K562 (cell line): ENCODE measurements at regions not wholly inside any gene's neighbourhood (a gene's known extent, or its start where the extent isn't known, plus 50 kb on each side); places are given as distances from the start of the nearest gene placed in this dataset.

ENCODE experiments used
- ARID1B ChIP-seq: fragments of 450-650 bp; IDR thresholded peaks from 2 replicates; pipeline ENCODE4 v1.6.1; 2016; ENCODE audit warnings: antibody characterized with exemption, mild to moderate bottlenecking, inconsistent platforms
- BRCA1 ChIP-seq, 2 experiments: fragments of 450-650 bp in 1 of 2; sonication (generic) in 1 of 2; formaldehyde crosslinking in 1 of 2; IDR thresholded peaks; 2 replicates each; pipeline versions ENCODE4 v1.5.0 to v1.6.1; 2017 to 2020; ENCODE audit warnings: mild to moderate bottlenecking in 1 of 2, missing genetic modification reagents in 1 of 2
- CBFA2T3 ChIP-seq: fragments of 450-650 bp; IDR thresholded peaks from 2 replicates; pipeline ENCODE4 v1.6.1; 2017
- CBX8 ChIP-seq: fragments of 200-600 bp; sonication (generic); IDR thresholded peaks from 2 replicates; pipeline ENCODE4 v1.6.1; 2012; ENCODE audit warnings: borderline replicate concordance, mixed run types, low read depth, mild to moderate bottlenecking, moderate library complexity, mixed read lengths, low read length, control low read depth, inconsistent platforms; ENCODE audit not compliant: poor library complexity, severe bottlenecking; ENCODE audit errors: extremely low read depth
- DPF2 ChIP-seq: fragments of 450-650 bp; IDR thresholded peaks from 2 replicates; pipeline ENCODE4 v1.6.1; 2016
- EGR1 ChIP-seq: fragments of 450-650 bp; conservative IDR thresholded peaks from 2 replicates; pipeline ENCODE4 v1.6.1; 2017; ENCODE audit warnings: mild to moderate bottlenecking
- FOSL1 ChIP-seq: fragments of 200-800 bp; sonication (Bioruptor generic); conservative IDR thresholded peaks from 2 replicates; pipeline ENCODE4 v1.6.1; 2016; ENCODE audit warnings: missing genetic modification characterization, missing compliant biosample characterization
- HNRNPLL ChIP-seq: fragments of 200-400 bp; formaldehyde crosslinking; IDR thresholded peaks from 2 replicates; pipeline ENCODE4 v1.6.1; 2017; ENCODE audit warnings: low read length, low read depth, mild to moderate bottlenecking; ENCODE audit not compliant: poor library complexity, severe bottlenecking
- KDM4B ChIP-seq, 2 experiments: fragments of 450-650 bp in 1 of 2; sonication (generic) in 1 of 2; IDR thresholded peaks; 2 replicates each; pipeline ENCODE4 v1.6.1; 2016 to 2017; ENCODE audit warnings: borderline replicate concordance in 2 of 2, antibody characterized with exemption in 1 of 2, low read depth in 1 of 2, mild to moderate bottlenecking in 1 of 2
- SMARCE1 ChIP-seq: fragments of 450-650 bp; IDR thresholded peaks from 2 replicates; pipeline ENCODE4 v1.7.1; 2016; ENCODE audit warnings: mild to moderate bottlenecking
- SOX6 ChIP-seq: fragments of 450-650 bp; IDR thresholded peaks from 2 replicates; pipeline ENCODE4 v1.6.1; 2014; ENCODE audit warnings: mild to moderate bottlenecking
- TGIF2 ChIP-seq: sonication (generic); formaldehyde crosslinking; IDR thresholded peaks from 2 replicates; pipeline ENCODE4 v1.8.1; 2022; ENCODE audit warnings: mild to moderate bottlenecking, missing genetic modification reagents, moderate library complexity
- ZNF23 ChIP-seq: fragments of 250-450 bp; sonication (Bioruptor Pico); IDR thresholded peaks from 2 replicates; pipeline ENCODE4 v1.4.0; 2020; ENCODE audit warnings: mild to moderate bottlenecking
- ZNF354B ChIP-seq: fragments of 250-450 bp; sonication (Bioruptor Pico); IDR thresholded peaks from 2 replicates; pipeline ENCODE4 v1.4.0; 2020
- TF ChIP-seq, protein P1 (sequence below): fragments of 450-650 bp; IDR thresholded peaks from 2 replicates; pipeline ENCODE4 v1.6.1; 2016; ENCODE audit warnings: low read depth
- TF ChIP-seq, protein P2 (sequence below), 2 experiments: fragments of 450-650 bp in 1 of 2; sonication (generic) in 1 of 2; formaldehyde crosslinking in 1 of 2; IDR thresholded peaks in 1 of 2; conservative IDR thresholded peaks in 1 of 2; 2 replicates each; pipeline versions ENCODE4 v1.6.1 to v1.8.1; 2016 to 2023; ENCODE audit warnings: mild to moderate bottlenecking in 2 of 2, moderate library complexity in 2 of 2, inconsistent platforms in 1 of 2, missing genetic modification reagents in 1 of 2

DNA sequence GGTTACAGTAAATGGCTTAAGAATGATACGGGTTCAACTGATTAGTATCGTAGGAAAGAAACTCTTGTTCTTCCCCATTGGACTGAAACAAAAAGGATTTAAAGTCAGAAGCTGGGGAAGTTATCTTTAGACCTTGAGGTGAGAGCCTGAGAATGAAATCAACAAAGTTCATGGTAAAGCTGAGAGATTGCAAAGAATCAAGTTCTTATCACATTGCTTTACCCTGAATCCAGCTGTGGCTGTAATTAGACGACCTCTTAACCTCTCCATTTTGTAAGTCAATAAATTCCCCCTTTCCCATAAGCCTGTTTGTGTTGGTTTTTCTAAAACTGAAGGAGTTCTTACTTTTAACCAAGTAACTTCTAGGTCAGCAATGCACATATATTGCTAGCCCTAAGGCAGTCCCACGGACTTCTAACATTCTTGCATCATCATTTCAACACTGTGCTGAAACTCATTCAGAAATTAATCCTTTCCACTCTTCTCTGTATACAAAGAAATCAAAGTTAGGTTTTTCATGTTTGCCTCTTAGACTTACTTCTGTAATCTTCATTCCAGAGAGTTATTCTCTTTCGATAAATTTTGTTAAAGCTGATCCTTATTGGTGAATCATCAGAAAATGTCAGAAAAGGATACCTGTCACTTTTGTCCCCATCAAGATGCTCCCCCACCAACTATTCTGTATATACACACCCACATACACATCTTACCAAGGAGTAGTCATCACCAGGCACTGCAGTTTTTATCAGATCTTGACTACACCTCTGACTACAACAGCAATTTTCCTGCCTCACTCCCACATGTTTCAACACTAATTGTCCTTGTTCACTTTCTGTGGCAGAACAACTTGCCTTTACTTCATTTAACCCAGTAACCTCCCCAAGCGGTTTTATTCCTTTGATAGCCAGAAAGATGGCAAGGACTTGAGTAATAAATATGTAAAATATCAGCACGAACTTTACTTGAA lies 77.9 kb upstream of the STK26 start (continued):
- 0 out of 2 replicates have a peak, but pooled peaks have one; percentile 19 for TF ChIP-seq SMARCE1
- no peak for TF ChIP-seq HNRNPLL
- TF ChIP-seq, protein P1, sequence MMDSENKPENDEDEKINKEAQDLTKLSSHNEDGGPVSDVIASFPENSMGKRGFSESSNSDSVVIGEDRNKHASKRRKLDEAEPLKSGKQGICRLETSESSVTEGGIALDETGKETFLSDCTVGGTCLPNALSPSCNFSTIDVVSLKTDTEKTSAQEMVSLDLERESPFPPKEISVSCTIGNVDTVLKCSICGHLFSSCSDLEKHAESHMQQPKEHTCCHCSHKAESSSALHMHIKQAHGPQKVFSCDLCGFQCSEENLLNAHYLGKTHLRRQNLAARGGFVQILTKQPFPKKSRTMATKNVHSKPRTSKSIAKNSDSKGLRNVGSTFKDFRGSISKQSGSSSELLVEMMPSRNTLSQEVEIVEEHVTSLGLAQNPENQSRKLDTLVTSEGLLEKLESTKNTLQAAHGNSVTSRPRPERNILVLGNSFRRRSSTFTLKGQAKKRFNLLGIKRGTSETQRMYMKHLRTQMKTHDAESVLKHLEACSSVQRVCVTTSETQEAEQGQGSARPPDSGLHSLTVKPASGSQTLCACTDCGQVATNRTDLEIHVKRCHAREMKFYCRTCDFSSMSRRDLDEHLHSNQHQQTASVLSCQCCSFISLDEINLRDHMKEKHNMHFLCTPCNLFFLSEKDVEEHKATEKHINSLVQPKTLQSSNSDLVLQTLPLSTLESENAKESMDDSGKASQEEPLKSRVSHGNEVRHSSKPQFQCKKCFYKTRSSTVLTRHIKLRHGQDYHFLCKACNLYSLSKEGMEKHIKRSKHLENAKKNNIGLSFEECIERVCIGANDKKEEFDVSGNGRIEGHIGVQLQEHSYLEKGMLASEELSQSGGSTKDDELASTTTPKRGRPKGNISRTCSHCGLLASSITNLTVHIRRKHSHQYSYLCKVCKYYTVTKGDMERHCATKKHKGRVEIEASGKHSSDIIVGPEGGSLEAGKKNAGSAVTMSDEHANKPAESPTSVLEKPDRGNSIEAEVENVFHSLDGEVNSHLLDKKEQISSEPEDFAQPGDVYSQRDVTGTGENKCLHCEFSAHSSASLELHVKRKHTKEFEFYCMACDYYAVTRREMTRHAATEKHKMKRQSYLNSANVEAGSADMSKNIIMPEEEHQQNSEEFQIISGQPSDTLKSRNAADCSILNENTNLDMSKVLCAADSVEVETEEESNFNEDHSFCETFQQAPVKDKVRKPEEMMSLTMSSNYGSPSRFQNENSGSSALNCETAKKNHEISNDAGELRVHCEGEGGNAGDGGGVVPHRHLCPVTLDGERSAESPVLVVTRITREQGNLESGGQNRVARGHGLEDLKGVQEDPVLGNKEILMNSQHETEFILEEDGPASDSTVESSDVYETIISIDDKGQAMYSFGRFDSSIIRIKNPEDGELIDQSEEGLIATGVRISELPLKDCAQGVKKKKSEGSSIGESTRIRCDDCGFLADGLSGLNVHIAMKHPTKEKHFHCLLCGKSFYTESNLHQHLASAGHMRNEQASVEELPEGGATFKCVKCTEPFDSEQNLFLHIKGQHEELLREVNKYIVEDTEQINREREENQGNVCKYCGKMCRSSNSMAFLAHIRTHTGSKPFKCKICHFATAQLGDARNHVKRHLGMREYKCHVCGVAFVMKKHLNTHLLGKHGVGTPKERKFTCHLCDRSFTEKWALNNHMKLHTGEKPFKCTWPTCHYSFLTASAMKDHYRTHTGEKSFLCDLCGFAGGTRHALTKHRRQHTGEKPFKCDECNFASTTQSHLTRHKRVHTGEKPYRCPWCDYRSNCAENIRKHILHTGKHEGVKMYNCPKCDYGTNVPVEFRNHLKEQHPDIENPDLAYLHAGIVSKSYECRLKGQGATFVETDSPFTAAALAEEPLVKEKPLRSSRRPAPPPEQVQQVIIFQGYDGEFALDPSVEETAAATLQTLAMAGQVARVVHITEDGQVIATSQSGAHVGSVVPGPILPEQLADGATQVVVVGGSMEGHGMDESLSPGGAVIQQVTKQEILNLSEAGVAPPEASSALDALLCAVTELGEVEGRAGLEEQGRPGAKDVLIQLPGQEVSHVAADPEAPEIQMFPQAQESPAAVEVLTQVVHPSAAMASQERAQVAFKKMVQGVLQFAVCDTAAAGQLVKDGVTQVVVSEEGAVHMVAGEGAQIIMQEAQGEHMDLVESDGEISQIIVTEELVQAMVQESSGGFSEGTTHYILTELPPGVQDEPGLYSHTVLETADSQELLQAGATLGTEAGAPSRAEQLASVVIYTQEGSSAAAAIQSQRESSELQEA, result no peak
- peak; percentile 52; the same call in 1 of the 2 replicates for TF ChIP-seq SOX6
- TF ChIP-seq, protein P2, sequence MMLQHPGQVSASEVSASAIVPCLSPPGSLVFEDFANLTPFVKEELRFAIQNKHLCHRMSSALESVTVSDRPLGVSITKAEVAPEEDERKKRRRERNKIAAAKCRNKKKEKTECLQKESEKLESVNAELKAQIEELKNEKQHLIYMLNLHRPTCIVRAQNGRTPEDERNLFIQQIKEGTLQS (IDR thresholded peaks at IDR 0.05), result peak; percentile 81
- TF ChIP-seq, protein P2 (CRISPR knock-in tag; conservative IDR thresholded peaks at IDR 0.05), result no peak
- no peak for TF ChIP-seq KDM4B (IDR thresholded peaks at IDR 0.05; ENCODE audit: borderline replicate concordance in 2 of 2, low read depth in 1 of 2)
- peak; percentile 39; the same call in 1 of the 2 replicates for TF ChIP-seq FOSL1 (tag)
- peak; percentile 39 for TF ChIP-seq EGR1
- no peak for TF ChIP-seq ZNF23 (CRISPR knock-in tag)
- no peak for TF ChIP-seq TGIF2 (CRISPR knock-in tag)
- TF ChIP-seq ZNF354B, result no peak
- TF ChIP-seq CBFA2T3, result 0 out of 2 replicates have a peak, but pooled peaks have one; percentile 8
- peak; percentile 30; the same call in 1 of the 2 replicates for TF ChIP-seq ARID1B
- 0 out of 2 replicates have a peak, but pooled peaks have one; percentile 32 for TF ChIP-seq DPF2
- TF ChIP-seq BRCA1 (IDR thresholded peaks at IDR 0.05), result no peak
- TF ChIP-seq BRCA1 (CRISPR knock-in tag; IDR thresholded peaks at IDR 0.05), result no peak
- TF ChIP-seq CBX8, result no peak
